ENCODE measurements at regions not wholly inside any gene's neighbourhood (a gene's known extent, or its start where the extent isn't known, plus 50 kb on each side); places are given as distances from the start of the nearest gene placed in this dataset.

DNA sequence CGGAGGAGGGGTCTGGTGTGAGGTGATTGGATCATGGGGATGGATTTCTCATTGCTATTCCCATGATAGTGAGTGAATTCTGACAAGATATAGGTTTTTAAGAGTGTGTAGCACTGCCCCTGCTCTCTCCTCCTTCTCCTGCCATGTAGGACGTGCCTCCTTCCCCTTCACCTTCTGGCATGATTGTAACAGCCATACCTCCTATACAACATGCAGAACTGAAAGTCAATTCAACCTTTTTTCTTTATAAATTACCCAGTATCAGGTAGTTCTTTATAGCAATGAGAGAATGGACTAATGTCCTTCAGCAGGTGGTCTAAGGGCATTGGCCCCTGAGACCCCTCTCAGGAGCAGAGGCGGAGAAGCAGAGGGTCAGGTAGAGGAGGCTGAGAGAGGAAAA is 168.7 kb upstream of the ETV3 start:
- H3K4me1 ChIP-seq (ENCODE audit: insufficient read depth): peaks cover 8% of the 10 kb centered on the region; the same call in 1 of the 2 replicates
- no peaks in the 10 kb centered on the region for H3K36me3 ChIP-seq (ENCODE audit: insufficient read depth)
- Mint-ChIP-seq H3K27me3 (ENCODE audit: insufficient read depth, low read depth, poor library complexity) (peaks cover 7% of the 10 kb centered on the region), H3K4me3 (no peak overlapping the region), H3K27ac (no peak overlapping the region), H3K9me3 (no peaks in the 10 kb centered on the region), H3K4me1 (peaks cover 24% of the 10 kb centered on the region), H3K36me3 (ENCODE audit: low read depth) (no peaks in the 10 kb centered on the region)
- DNase-seq (ENCODE audit: low spot score) (no peak), ATAC-seq (no peak)
- no peak overlapping the region for H3K4me3 ChIP-seq
- H2AFZ ChIP-seq: no peak overlapping the region
- TF ChIP-seq STAT1 (IDR thresholded peaks at IDR 0.05; ENCODE audit: unreplicated experiment) (no peak), EZH2phosphoT487 (IDR thresholded peaks at IDR 0.05; ENCODE audit: unreplicated experiment) (no peak), ZNF331 (CRISPR knock-in tag; IDR thresholded peaks at IDR 0.05; ENCODE audit: low read depth) (no peak)
- TF ChIP-seq, protein P1, sequence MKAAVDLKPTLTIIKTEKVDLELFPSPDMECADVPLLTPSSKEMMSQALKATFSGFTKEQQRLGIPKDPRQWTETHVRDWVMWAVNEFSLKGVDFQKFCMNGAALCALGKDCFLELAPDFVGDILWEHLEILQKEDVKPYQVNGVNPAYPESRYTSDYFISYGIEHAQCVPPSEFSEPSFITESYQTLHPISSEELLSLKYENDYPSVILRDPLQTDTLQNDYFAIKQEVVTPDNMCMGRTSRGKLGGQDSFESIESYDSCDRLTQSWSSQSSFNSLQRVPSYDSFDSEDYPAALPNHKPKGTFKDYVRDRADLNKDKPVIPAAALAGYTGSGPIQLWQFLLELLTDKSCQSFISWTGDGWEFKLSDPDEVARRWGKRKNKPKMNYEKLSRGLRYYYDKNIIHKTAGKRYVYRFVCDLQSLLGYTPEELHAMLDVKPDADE (IDR thresholded peaks at IDR 0.05): no peak
- H3K4me2 ChIP-seq: no peak overlapping the region
- H3K27me3 ChIP-seq (ENCODE audit: insufficient read depth): no peaks in the 10 kb centered on the region
- H4K20me1 ChIP-seq (replicated peaks; ENCODE audit: insufficient read depth): no peaks in the 10 kb centered on the region
- no peaks in the 10 kb centered on the region for H3F3A ChIP-seq (replicated peaks; ENCODE audit: low read depth)
- H3K9me2 ChIP-seq (ENCODE audit: insufficient read depth): no peaks in the 10 kb centered on the region
- no peaks in the 10 kb centered on the region for H3K79me2 ChIP-seq (replicated peaks; ENCODE audit: insufficient read depth)
- H3K27ac ChIP-seq (ENCODE audit: low read depth): no peak overlapping the region

DNA sequence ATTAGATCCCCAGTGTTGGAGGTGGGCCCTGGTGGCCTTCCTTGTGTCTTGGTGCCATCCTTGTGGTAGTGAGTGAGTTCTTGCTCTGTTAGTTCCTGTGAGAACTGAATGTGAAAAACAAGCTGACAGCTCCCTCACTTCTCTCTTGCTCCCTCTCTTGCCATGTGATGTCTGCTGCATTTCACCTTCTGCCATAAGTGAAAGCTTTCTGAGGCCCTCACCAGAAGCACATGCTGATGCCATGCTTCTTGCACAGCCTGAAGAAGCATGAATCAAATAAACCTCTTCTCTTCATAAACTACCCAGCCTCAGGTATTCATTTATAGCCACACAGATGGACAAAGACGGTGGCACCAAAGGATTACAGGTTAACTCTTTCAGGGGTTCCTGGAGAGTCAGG is 166.1 kb upstream of the ETV3 start:
- H3K9me2 ChIP-seq (ENCODE audit: insufficient read depth): no peaks in the 10 kb centered on the region
- H3K27me3 ChIP-seq (ENCODE audit: insufficient read depth): no peaks in the 10 kb centered on the region
- H3K27me3 Mint-ChIP-seq (ENCODE audit: insufficient read depth, low read depth, poor library complexity): peaks cover 2% of the 10 kb centered on the region
- no peaks in the 10 kb centered on the region for H3F3A ChIP-seq (replicated peaks; ENCODE audit: low read depth)
- H3K4me1 Mint-ChIP-seq: peaks cover 4% of the 10 kb centered on the region; the same call in 2 of the 3 replicates
- no peak overlapping the region for H3K4me3 ChIP-seq
- H3K4me3 Mint-ChIP-seq: no peak overlapping the region
- no peaks in the 10 kb centered on the region for H3K9me3 Mint-ChIP-seq
- no peaks in the 10 kb centered on the region for H4K20me1 ChIP-seq (replicated peaks; ENCODE audit: insufficient read depth)
- DNase-seq (ENCODE audit: low spot score) (no peak), ATAC-seq (no peak)
- no peak overlapping the region for H2AFZ ChIP-seq
- H3K36me3 Mint-ChIP-seq (ENCODE audit: low read depth): no peaks in the 10 kb centered on the region
- no peak overlapping the region for H3K27ac ChIP-seq (ENCODE audit: low read depth)
- H3K4me2 ChIP-seq: no peak overlapping the region
- H3K4me1 ChIP-seq (ENCODE audit: insufficient read depth): no peaks in the 10 kb centered on the region
- H3K36me3 ChIP-seq (ENCODE audit: insufficient read depth): no peaks in the 10 kb centered on the region
- no peak overlapping the region for H3K27ac Mint-ChIP-seq
- no peaks in the 10 kb centered on the region for H3K79me2 ChIP-seq (replicated peaks; ENCODE audit: insufficient read depth)
- TF ChIP-seq EZH2 (IDR thresholded peaks at IDR 0.05; ENCODE audit: low read depth, unreplicated experiment) (no peak), NANOG (IDR thresholded peaks at IDR 0.05; ENCODE audit: borderline replicate concordance) (no peak), STAT1 (IDR thresholded peaks at IDR 0.05; ENCODE audit: unreplicated experiment) (no peak), CREB1 (CRISPR knock-in tag; IDR thresholded peaks at IDR 0.05; ENCODE audit: low read depth) (no peak), ZNF114 (CRISPR knock-in tag; IDR thresholded peaks at IDR 0.05) (no peak), POLR2AphosphoS5 (IDR thresholded peaks at IDR 0.05; ENCODE audit: low read depth) (no peak), JUNB (IDR thresholded peaks at IDR 0.05; ENCODE audit: unreplicated experiment) (no peak), ZNF331 (CRISPR knock-in tag; IDR thresholded peaks at IDR 0.05; ENCODE audit: low read depth) (no peak)
- TF ChIP-seq, protein P1 (IDR thresholded peaks at IDR 0.05): no peak
- TF ChIP-seq, protein P2, sequence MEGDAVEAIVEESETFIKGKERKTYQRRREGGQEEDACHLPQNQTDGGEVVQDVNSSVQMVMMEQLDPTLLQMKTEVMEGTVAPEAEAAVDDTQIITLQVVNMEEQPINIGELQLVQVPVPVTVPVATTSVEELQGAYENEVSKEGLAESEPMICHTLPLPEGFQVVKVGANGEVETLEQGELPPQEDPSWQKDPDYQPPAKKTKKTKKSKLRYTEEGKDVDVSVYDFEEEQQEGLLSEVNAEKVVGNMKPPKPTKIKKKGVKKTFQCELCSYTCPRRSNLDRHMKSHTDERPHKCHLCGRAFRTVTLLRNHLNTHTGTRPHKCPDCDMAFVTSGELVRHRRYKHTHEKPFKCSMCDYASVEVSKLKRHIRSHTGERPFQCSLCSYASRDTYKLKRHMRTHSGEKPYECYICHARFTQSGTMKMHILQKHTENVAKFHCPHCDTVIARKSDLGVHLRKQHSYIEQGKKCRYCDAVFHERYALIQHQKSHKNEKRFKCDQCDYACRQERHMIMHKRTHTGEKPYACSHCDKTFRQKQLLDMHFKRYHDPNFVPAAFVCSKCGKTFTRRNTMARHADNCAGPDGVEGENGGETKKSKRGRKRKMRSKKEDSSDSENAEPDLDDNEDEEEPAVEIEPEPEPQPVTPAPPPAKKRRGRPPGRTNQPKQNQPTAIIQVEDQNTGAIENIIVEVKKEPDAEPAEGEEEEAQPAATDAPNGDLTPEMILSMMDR (conservative IDR thresholded peaks at IDR 0.05; ENCODE audit: low read depth in 2 of 2): no peak
- TF ChIP-seq, protein P3, sequence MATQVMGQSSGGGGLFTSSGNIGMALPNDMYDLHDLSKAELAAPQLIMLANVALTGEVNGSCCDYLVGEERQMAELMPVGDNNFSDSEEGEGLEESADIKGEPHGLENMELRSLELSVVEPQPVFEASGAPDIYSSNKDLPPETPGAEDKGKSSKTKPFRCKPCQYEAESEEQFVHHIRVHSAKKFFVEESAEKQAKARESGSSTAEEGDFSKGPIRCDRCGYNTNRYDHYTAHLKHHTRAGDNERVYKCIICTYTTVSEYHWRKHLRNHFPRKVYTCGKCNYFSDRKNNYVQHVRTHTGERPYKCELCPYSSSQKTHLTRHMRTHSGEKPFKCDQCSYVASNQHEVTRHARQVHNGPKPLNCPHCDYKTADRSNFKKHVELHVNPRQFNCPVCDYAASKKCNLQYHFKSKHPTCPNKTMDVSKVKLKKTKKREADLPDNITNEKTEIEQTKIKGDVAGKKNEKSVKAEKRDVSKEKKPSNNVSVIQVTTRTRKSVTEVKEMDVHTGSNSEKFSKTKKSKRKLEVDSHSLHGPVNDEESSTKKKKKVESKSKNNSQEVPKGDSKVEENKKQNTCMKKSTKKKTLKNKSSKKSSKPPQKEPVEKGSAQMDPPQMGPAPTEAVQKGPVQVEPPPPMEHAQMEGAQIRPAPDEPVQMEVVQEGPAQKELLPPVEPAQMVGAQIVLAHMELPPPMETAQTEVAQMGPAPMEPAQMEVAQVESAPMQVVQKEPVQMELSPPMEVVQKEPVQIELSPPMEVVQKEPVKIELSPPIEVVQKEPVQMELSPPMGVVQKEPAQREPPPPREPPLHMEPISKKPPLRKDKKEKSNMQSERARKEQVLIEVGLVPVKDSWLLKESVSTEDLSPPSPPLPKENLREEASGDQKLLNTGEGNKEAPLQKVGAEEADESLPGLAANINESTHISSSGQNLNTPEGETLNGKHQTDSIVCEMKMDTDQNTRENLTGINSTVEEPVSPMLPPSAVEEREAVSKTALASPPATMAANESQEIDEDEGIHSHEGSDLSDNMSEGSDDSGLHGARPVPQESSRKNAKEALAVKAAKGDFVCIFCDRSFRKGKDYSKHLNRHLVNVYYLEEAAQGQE (IDR thresholded peaks at IDR 0.05; ENCODE audit: unreplicated experiment): no peak
